ENCODE measurements at regions not wholly inside any gene's neighbourhood (a gene's known extent, or its start where the extent isn't known, plus 50 kb on each side); places are given as distances from the start of the nearest gene placed in this dataset.

- DNase-seq: no peak
These were observed 186.2 kb upstream of the CST7 start for GRCh38 chr20:24762791-24763350.

GRCh38 chr20:24763386-24764026 lies 185.6 kb upstream of the CST7 start:
- no peak for DNase-seq

GRCh38 chr20:24764027-24764793 lies 184.9 kb upstream of the CST7 start:
- DNase-seq: no peak

- DNase-seq: no peak
These were observed 184.3 kb upstream of the CST7 start for GRCh38 chr20:24764794-24765202.

- no peak for DNase-seq
These were observed 183.5 kb upstream of the CST7 start for GRCh38 chr20:24765316-24766142.

- DNase-seq: no peak
These were observed 182.9 kb upstream of the CST7 start for GRCh38 chr20:24766143-24766527.

- DNase-seq: no peak
These were observed 182.0 kb upstream of the CST7 start for GRCh38 chr20:24766826-24767622.

GRCh38 chr20:24767623-24768100 lies 181.4 kb upstream of the CST7 start:
- DNase-seq: no peak

- no peak for DNase-seq
These were observed 180.8 kb upstream of the CST7 start for GRCh38 chr20:24768201-24768636.

GRCh38 chr20:24768713-24769601 lies 180.1 kb upstream of the CST7 start:
- DNase-seq: peak in 1 of 3 donors; percentile 30

GRCh38 chr20:24769878-24770627 lies 179.0 kb upstream of the CST7 start:
- DNase-seq: no peak

- no peak for DNase-seq
These were observed 178.2 kb upstream of the CST7 start for GRCh38 chr20:24770628-24771541.

GRCh38 chr20:24771542-24772061 lies 177.5 kb upstream of the CST7 start:
- DNase-seq: no peak

- DNase-seq: no peak
These were observed 176.4 kb upstream of the CST7 start for GRCh38 chr20:24772667-24773066.

- peak in 1 of 3 donors; percentile 58 for DNase-seq
These were observed 175.9 kb upstream of the CST7 start for GRCh38 chr20:24773168-24773567.

- peak in 1 of 3 donors; percentile 85 for DNase-seq
These were observed 175.3 kb upstream of the CST7 start for GRCh38 chr20:24773751-24774201.

GRCh38 chr20:24775966-24776365 lies 173.1 kb upstream of the CST7 start:
- DNase-seq: no peak

- no peak for DNase-seq
These were observed 172.3 kb upstream of the CST7 start for GRCh38 chr20:24776755-24777271.
